Breast epithelium (tissue), 3 donors: ENCODE measurements at regions not wholly inside any gene's neighbourhood (a gene's known extent, or its start where the extent isn't known, plus 50 kb on each side); places are given as distances from the start of the nearest gene placed in this dataset.

Source experiments
- POLR2A ChIP-seq: fragments of 450-650 bp; IDR thresholded peaks from one replicate; pipeline ENCODE4 v1.6.1; 2016; ENCODE audit warnings: antibody characterized with exemption, mild to moderate bottlenecking, moderate library complexity
- POLR2AphosphoS5 ChIP-seq, 3 donors: sonication (generic); formaldehyde crosslinking; IDR thresholded peaks; one replicate each; pipeline ENCODE4 v1.6.1; 2017; ENCODE audit warnings: antibody characterized with exemption in 3 of 3
- TF ChIP-seq, protein P1 (sequence below), 3 donors: fragments of 450-650 bp; IDR thresholded peaks; one replicate each; pipeline ENCODE4 v1.5.1; 2016 to 2017; ENCODE audit warnings: antibody characterized with exemption in 3 of 3, mild to moderate bottlenecking in 3 of 3, moderate library complexity in 3 of 3

GRCh38 chr10:84049645-84050011 lies 89.7 kb upstream of the GHITM start:
- TF ChIP-seq, protein P1, sequence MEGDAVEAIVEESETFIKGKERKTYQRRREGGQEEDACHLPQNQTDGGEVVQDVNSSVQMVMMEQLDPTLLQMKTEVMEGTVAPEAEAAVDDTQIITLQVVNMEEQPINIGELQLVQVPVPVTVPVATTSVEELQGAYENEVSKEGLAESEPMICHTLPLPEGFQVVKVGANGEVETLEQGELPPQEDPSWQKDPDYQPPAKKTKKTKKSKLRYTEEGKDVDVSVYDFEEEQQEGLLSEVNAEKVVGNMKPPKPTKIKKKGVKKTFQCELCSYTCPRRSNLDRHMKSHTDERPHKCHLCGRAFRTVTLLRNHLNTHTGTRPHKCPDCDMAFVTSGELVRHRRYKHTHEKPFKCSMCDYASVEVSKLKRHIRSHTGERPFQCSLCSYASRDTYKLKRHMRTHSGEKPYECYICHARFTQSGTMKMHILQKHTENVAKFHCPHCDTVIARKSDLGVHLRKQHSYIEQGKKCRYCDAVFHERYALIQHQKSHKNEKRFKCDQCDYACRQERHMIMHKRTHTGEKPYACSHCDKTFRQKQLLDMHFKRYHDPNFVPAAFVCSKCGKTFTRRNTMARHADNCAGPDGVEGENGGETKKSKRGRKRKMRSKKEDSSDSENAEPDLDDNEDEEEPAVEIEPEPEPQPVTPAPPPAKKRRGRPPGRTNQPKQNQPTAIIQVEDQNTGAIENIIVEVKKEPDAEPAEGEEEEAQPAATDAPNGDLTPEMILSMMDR (IDR thresholded peaks at IDR 0.05) = no peak
- TF ChIP-seq POLR2AphosphoS5 (IDR thresholded peaks at IDR 0.05) (no peak), POLR2A (no peak)
